ENCODE measurements at regions not wholly inside any gene's neighbourhood (a gene's known extent, or its start where the extent isn't known, plus 50 kb on each side); places are given as distances from the start of the nearest gene placed in this dataset.
A peak's percentile ranks its signal among the peaks of the same experiment; 100 is the strongest.

DNA sequence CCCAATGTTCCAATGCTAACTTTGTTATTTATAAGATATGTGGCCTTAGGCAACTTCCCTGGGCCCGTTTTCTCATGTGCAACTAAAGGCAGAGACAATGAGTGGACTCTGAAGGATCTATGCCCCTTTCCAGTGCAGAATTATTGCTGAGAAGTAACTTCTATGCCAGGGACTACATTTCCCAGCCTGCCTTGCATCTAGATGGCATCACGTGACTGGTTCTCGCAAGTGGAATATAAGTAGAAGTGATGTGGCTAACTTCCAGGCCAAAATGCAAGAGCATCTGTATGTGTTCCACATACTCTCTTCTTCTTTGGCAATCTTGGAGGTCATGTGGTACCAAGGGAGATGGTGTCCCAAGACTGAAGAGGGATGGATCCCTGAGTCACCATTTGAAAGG is 674.4 kb downstream of the NTRK3 start:
- no peak overlapping the region for H3K4me3 ChIP-seq (ENCODE audit: low read length)
- TF ChIP-seq, protein P1, sequence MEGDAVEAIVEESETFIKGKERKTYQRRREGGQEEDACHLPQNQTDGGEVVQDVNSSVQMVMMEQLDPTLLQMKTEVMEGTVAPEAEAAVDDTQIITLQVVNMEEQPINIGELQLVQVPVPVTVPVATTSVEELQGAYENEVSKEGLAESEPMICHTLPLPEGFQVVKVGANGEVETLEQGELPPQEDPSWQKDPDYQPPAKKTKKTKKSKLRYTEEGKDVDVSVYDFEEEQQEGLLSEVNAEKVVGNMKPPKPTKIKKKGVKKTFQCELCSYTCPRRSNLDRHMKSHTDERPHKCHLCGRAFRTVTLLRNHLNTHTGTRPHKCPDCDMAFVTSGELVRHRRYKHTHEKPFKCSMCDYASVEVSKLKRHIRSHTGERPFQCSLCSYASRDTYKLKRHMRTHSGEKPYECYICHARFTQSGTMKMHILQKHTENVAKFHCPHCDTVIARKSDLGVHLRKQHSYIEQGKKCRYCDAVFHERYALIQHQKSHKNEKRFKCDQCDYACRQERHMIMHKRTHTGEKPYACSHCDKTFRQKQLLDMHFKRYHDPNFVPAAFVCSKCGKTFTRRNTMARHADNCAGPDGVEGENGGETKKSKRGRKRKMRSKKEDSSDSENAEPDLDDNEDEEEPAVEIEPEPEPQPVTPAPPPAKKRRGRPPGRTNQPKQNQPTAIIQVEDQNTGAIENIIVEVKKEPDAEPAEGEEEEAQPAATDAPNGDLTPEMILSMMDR (IDR thresholded peaks at IDR 0.05; ENCODE audit: insufficient read depth, low read depth, low read length, missing control alignments), result no peak
- DNase-seq (ENCODE audit: low read depth), result no peak

- peak; percentile 64 for DNase-seq (ENCODE audit: low read depth)
- TF ChIP-seq, protein P1 (IDR thresholded peaks at IDR 0.05; ENCODE audit: insufficient read depth, low read depth, low read length, missing control alignments), result no peak
- H3K4me3 ChIP-seq (ENCODE audit: low read length), result no peak overlapping the region
Measured at GRCh38 chr15:87579537-87579936, 677.0 kb downstream of the NTRK3 start.

DNA sequence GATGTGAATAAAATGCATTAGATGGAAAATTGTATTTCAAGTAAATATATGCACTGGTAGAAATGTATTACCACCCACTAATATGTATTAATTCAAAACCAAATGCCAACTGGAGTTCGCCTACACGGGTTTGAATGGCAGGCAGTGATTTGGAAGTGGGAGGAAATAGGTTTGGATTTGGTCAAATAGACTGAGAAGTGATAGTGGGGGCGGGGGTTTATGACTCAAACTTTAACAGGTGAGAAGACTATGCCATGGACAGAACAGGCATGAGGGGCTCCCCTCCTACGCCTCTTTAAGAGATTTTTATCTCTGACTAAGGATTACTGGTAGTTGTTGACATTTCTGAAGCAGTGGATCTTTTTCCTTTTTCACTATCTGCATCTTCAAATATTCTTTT is 677.8 kb downstream of the NTRK3 start:
- no peak overlapping the region for H3K4me3 ChIP-seq (ENCODE audit: low read length)
- no peak for DNase-seq (ENCODE audit: low read depth)
- TF ChIP-seq, protein P1 (IDR thresholded peaks at IDR 0.05; ENCODE audit: insufficient read depth, low read depth, low read length, missing control alignments), result no peak

- TF ChIP-seq, protein P1 (IDR thresholded peaks at IDR 0.05; ENCODE audit: insufficient read depth, low read depth, low read length, missing control alignments), result no peak
- no peak overlapping the region for H3K4me3 ChIP-seq (ENCODE audit: low read length)
- DNase-seq (ENCODE audit: low read depth), result peak; percentile 15
Measured at GRCh38 chr15:87577336-87577735, 679.2 kb downstream of the NTRK3 start.

DNA sequence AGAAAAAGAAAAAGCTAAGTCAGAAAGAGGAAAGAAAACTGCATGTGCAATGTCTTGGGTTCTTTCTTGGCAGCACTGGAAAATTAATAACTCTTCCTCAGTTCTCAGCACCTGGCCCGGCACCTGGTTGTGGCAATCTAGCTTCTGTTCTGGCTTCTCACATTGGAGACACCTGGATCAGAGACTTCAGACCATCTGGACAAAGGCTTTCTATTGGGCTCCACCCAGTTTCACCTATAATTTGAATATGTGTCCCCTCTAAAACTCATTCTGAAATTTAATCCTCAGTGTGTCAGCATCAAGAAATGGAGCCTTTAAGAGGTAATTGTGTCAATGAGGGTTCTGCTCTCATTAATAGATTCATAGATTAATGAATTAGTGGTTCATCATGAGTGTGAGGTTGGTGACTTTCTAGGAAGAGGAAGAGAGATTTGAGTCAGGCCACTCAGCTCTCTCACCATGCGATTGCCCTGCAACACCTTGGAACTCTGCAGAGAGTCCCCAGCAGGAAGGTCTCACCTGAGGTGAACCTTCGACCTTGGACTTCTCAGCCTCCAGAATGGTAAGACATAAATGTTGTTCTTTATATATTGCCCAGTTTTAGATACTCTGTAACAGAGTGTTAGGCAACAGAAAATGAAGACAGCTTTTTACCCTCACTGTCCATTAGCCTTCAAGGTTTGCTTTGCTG is 679.9 kb downstream of the NTRK3 start:
- TF ChIP-seq, protein P1 (IDR thresholded peaks at IDR 0.05; ENCODE audit: insufficient read depth, low read depth, low read length, missing control alignments), result no peak
- no peak for DNase-seq (ENCODE audit: low read depth)
- no peak overlapping the region for H3K4me3 ChIP-seq (ENCODE audit: low read length)

GRCh38 chr15:87575896-87576473 is 680.6 kb downstream of the NTRK3 start:
- no peak for DNase-seq (ENCODE audit: low read depth)
- H3K4me3 ChIP-seq (ENCODE audit: low read length), result no peak overlapping the region
- TF ChIP-seq, protein P1 (IDR thresholded peaks at IDR 0.05; ENCODE audit: insufficient read depth, low read depth, low read length, missing control alignments), result no peak

DNA sequence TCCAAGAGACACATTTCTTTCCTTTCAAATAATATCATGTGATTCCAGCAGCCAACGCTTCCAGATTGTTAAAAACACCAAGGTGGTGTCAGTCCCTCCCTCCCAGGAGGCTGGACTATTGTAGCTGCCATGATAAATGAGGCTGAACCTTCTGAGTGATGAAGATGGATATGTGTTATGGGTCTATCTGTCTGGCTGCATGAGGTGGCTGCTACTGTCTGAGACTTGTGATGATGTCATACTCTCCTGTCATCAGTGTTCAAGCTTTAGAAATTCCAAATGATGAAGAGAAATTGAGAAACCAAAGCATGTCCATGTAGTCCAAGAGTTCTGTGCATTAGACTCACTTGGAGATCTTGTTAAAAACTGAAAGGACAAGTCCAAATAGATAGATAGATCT is 683.0 kb downstream of the NTRK3 start:
- peak; percentile 14 for DNase-seq (ENCODE audit: low read depth)
- no peak overlapping the region for H3K4me3 ChIP-seq (ENCODE audit: low read length)
- TF ChIP-seq, protein P1 (IDR thresholded peaks at IDR 0.05; ENCODE audit: insufficient read depth, low read depth, low read length, missing control alignments), result no peak

Data from epithelial cell of esophagus (primary cell).